Stimulated activated naive CD8-positive, alpha-beta T cell treated with anti-CD3 and anti-CD28 coated beads, Interleukin-15, Interleukin-2, amounts not matched to agents 100 ng/mL and 50 ng/mL, for 24 hours (primary cell): ENCODE measurements at regions not wholly inside any gene's neighbourhood (a gene's known extent, or its start where the extent isn't known, plus 50 kb on each side); places are given as distances from the start of the nearest gene placed in this dataset.

Experiments
- H3K27ac Mint-ChIP-seq: one replicate; pipeline ENCODE4 v1.8.0; 2021; ENCODE audit warnings: mild to moderate bottlenecking, mixed read lengths
- H3K27me3 Mint-ChIP-seq: one replicate; pipeline ENCODE4 v1.8.0; 2021; ENCODE audit warnings: mixed read lengths
- H3K36me3 Mint-ChIP-seq: one replicate; pipeline ENCODE4 v1.8.0; 2021; ENCODE audit warnings: low read depth, mixed read lengths
- H3K4me1 Mint-ChIP-seq: one replicate; pipeline ENCODE4 v1.8.0; 2021; ENCODE audit warnings: low read depth, mixed read lengths
- H3K4me3 Mint-ChIP-seq: one replicate; pipeline ENCODE4 v1.8.0; 2021; ENCODE audit warnings: mild to moderate bottlenecking, mixed read lengths
- H3K9me3 Mint-ChIP-seq: one replicate; pipeline ENCODE4 v1.8.0; 2021; ENCODE audit warnings: mixed read lengths

GRCh38 chr6:12426121-12426520 lies 136.0 kb downstream of the EDN1 start:
- Mint-ChIP-seq H3K4me3 (no peak overlapping the region), H3K27ac (no peak overlapping the region), H3K36me3 (no peaks in the 10 kb centered on the region), H3K27me3 (no peaks in the 10 kb centered on the region), H3K4me1 (no peaks in the 10 kb centered on the region), H3K9me3 (no peaks in the 10 kb centered on the region)

GRCh38 chr6:12431023-12431422 lies 140.9 kb downstream of the EDN1 start:
- no peaks in the 10 kb centered on the region for H3K27me3 Mint-ChIP-seq
- H3K36me3 Mint-ChIP-seq: no peaks in the 10 kb centered on the region
- H3K27ac Mint-ChIP-seq: no peak overlapping the region
- H3K9me3 Mint-ChIP-seq: peaks cover 4% of the 10 kb centered on the region
- H3K4me3 Mint-ChIP-seq: no peak overlapping the region
- H3K4me1 Mint-ChIP-seq: peaks cover under 1% of the 10 kb centered on the region

GRCh38 chr6:12436224-12436623 lies 146.1 kb downstream of the EDN1 start:
- H3K4me3 Mint-ChIP-seq: no peak overlapping the region
- peaks cover 20% of the 10 kb centered on the region for H3K27me3 Mint-ChIP-seq
- H3K36me3 Mint-ChIP-seq: no peaks in the 10 kb centered on the region
- H3K9me3 Mint-ChIP-seq: peaks cover 6% of the 10 kb centered on the region
- H3K27ac Mint-ChIP-seq: no peak overlapping the region
- peaks cover 3% of the 10 kb centered on the region for H3K4me1 Mint-ChIP-seq

DNA sequence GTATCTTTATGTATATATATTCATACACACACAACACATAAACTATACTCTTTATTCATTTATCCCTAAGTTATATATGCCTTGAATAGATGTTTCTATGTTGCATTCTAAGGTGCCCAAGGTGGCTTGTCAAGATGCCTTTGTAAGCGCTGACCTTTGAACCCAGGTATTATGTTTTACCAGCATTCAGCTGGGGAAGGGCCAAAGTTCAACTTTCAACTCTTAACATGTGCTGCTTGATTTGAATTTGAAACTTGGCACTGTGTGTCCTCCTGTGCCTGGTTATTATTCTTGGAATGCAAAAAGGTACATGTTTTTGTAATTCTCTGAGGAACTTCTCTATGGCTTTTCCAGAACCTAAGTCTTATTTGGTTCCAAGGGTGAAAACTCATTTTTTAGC lies 146.5 kb downstream of the EDN1 start:
- peaks cover 8% of the 10 kb centered on the region for H3K9me3 Mint-ChIP-seq
- peaks cover 20% of the 10 kb centered on the region for H3K27me3 Mint-ChIP-seq
- no peak overlapping the region for H3K4me3 Mint-ChIP-seq
- H3K36me3 Mint-ChIP-seq: no peaks in the 10 kb centered on the region
- H3K4me1 Mint-ChIP-seq: peaks cover 3% of the 10 kb centered on the region
- H3K27ac Mint-ChIP-seq: no peak overlapping the region

- Mint-ChIP-seq H3K27me3 (peaks cover 29% of the 10 kb centered on the region), H3K9me3 (peaks cover 4% of the 10 kb centered on the region), H3K4me1 (peaks cover 3% of the 10 kb centered on the region), H3K36me3 (no peaks in the 10 kb centered on the region), H3K27ac (no peak overlapping the region), H3K4me3 (no peak overlapping the region)
Measured at GRCh38 chr6:12439296-12439695, 149.1 kb downstream of the EDN1 start.

DNA sequence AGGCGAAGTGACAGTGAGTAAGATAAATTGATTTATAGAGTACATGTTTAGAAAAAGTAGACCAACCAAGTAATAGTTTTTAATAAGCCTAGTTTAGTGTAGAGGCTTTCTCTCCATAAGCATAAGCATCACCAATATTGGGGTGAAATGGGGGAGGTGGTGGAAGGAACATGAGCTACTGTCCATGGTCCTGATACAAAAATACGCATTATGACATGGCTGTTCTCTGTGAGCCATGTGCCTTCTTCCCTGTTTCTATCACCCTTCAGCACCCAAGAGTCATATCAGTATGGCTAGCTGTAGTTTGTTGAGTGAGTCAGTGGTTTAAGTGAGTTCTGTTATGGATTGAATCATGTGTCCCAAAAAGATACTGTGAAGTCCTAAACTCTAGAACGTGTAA lies 150.8 kb downstream of the EDN1 start:
- no peaks in the 10 kb centered on the region for H3K36me3 Mint-ChIP-seq
- H3K4me3 Mint-ChIP-seq: no peak overlapping the region
- peaks cover 33% of the 10 kb centered on the region for H3K27me3 Mint-ChIP-seq
- peaks cover 3% of the 10 kb centered on the region for H3K4me1 Mint-ChIP-seq
- no peak overlapping the region for H3K27ac Mint-ChIP-seq
- peaks cover 4% of the 10 kb centered on the region for H3K9me3 Mint-ChIP-seq

GRCh38 chr6:12442455-12442854 lies 152.3 kb downstream of the EDN1 start:
- Mint-ChIP-seq H3K27ac (no peak overlapping the region), H3K4me1 (no peaks in the 10 kb centered on the region), H3K4me3 (no peak overlapping the region), H3K9me3 (peaks cover 4% of the 10 kb centered on the region), H3K36me3 (no peaks in the 10 kb centered on the region), H3K27me3 (peaks cover 46% of the 10 kb centered on the region)

DNA sequence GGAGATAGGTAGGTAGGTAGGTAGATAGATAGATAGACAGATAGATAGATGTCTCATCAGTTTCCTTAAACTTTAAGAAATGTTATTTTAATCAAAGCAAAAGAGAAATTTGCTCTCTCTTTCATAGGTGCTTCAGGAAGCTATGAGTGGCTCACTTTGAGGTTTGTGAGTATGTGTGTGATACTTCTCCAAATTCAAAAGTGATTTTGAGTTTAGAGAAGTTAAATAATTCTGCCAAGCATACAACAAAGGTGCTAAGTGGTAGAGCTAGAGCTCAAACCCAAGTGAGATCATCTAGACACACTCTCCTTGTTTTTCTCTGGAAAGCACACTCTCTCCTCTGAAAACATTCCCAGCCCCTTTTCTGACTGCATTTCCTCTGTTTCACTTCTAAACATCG lies 156.2 kb downstream of the EDN1 start:
- H3K4me1 Mint-ChIP-seq: no peaks in the 10 kb centered on the region
- no peak overlapping the region for H3K4me3 Mint-ChIP-seq
- H3K9me3 Mint-ChIP-seq: peaks cover under 1% of the 10 kb centered on the region
- H3K27ac Mint-ChIP-seq: no peak overlapping the region
- H3K36me3 Mint-ChIP-seq: no peaks in the 10 kb centered on the region
- peaks cover 27% of the 10 kb centered on the region for H3K27me3 Mint-ChIP-seq

DNA sequence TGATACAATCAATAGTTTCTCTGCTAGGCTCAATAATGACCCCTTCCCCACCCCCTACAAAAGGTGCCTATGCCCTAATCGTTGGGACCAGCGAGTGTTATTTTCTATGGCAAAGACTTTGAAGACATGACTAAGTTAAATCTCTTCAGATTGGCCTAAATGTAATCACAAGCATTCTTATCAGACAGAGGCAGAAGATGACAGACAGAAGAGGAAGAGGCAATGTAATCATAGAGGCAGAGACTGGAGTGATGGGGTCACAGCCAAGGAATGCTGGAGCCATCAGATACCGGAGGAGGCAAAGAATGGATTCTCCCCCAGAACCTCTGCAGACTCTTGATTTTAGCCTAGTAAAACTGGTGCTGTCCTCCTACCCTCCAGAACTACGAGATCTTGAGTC lies 159.3 kb downstream of the EDN1 start:
- Mint-ChIP-seq H3K36me3 (no peaks in the 10 kb centered on the region), H3K4me1 (no peaks in the 10 kb centered on the region), H3K9me3 (peaks cover 13% of the 10 kb centered on the region), H3K4me3 (no peak overlapping the region), H3K27me3 (peaks cover 17% of the 10 kb centered on the region), H3K27ac (no peak overlapping the region)

- H3K36me3 Mint-ChIP-seq: no peaks in the 10 kb centered on the region
- peaks cover 18% of the 10 kb centered on the region for H3K9me3 Mint-ChIP-seq
Measured at GRCh38 chr6:12450467-12450866, 160.3 kb downstream of the EDN1 start.

DNA sequence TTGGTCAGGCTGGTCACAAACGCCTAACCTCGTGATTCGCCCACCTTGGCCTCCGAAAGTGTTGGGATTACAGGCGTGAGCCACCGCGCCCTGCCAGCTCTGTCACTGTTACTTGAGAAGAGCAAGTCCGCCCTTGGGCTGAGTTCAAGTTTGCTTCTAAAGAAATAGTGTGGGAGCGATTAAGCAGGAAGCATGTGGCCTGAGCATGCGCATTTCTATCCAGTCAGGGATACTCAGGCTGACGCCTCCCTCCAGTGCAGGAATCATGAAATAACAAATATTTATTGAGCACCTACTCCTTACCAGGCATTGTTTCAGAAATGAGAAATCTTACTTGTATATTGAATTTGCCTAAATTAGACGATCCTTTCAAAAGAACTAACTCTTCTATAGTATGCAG lies 166.2 kb downstream of the EDN1 start:
- H3K36me3 Mint-ChIP-seq: no peaks in the 10 kb centered on the region
- H3K27me3 Mint-ChIP-seq: peaks cover under 1% of the 10 kb centered on the region
- peaks cover 18% of the 10 kb centered on the region for H3K9me3 Mint-ChIP-seq
- H3K4me1 Mint-ChIP-seq: no peaks in the 10 kb centered on the region
- no peak overlapping the region for H3K27ac Mint-ChIP-seq
- H3K4me3 Mint-ChIP-seq: no peak overlapping the region

More at GRCh38 chr6:12450467-12450866, 160.3 kb downstream of the EDN1 start:
- H3K4me1 Mint-ChIP-seq: no peaks in the 10 kb centered on the region
- H3K27ac Mint-ChIP-seq: no peak overlapping the region
- H3K4me3 Mint-ChIP-seq: no peak overlapping the region
- peaks cover 13% of the 10 kb centered on the region for H3K27me3 Mint-ChIP-seq

DNA sequence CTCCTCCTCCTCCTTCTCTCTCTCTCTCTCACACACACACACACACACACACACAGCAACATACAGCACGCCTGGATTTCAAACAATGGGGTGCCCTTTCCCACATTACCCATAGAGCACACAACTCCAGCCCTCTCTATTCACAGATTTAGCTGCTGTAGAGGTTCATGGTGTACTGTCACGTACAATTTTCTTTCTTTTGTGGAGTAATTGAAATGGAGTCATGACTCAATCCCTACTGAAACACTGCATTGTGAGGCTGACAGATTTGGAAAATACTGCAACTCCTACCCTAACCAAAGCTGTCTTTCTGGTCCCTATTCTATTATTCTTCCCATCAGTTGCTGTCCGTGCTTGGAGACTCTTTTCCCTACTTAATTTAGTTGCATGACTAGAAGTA lies 166.9 kb downstream of the EDN1 start:
- no peak overlapping the region for H3K27ac Mint-ChIP-seq
- H3K4me3 Mint-ChIP-seq: no peak overlapping the region
- no peaks in the 10 kb centered on the region for H3K4me1 Mint-ChIP-seq
- peaks cover 4% of the 10 kb centered on the region for H3K27me3 Mint-ChIP-seq
- H3K9me3 Mint-ChIP-seq: peaks cover 18% of the 10 kb centered on the region
- no peaks in the 10 kb centered on the region for H3K36me3 Mint-ChIP-seq

- Mint-ChIP-seq H3K36me3 (no peaks in the 10 kb centered on the region), H3K4me3 (no peak overlapping the region), H3K27ac (no peak overlapping the region), H3K9me3 (peaks cover 12% of the 10 kb centered on the region), H3K4me1 (no peaks in the 10 kb centered on the region), H3K27me3 (peaks cover 4% of the 10 kb centered on the region)
Measured at GRCh38 chr6:12458558-12458957, 168.4 kb downstream of the EDN1 start.

- Mint-ChIP-seq H3K27ac (no peak overlapping the region), H3K4me1 (no peaks in the 10 kb centered on the region), H3K27me3 (peaks cover 7% of the 10 kb centered on the region), H3K9me3 (no peaks in the 10 kb centered on the region), H3K36me3 (no peaks in the 10 kb centered on the region), H3K4me3 (no peak overlapping the region)
Measured at GRCh38 chr6:12459945-12460661, 169.9 kb downstream of the EDN1 start.

DNA sequence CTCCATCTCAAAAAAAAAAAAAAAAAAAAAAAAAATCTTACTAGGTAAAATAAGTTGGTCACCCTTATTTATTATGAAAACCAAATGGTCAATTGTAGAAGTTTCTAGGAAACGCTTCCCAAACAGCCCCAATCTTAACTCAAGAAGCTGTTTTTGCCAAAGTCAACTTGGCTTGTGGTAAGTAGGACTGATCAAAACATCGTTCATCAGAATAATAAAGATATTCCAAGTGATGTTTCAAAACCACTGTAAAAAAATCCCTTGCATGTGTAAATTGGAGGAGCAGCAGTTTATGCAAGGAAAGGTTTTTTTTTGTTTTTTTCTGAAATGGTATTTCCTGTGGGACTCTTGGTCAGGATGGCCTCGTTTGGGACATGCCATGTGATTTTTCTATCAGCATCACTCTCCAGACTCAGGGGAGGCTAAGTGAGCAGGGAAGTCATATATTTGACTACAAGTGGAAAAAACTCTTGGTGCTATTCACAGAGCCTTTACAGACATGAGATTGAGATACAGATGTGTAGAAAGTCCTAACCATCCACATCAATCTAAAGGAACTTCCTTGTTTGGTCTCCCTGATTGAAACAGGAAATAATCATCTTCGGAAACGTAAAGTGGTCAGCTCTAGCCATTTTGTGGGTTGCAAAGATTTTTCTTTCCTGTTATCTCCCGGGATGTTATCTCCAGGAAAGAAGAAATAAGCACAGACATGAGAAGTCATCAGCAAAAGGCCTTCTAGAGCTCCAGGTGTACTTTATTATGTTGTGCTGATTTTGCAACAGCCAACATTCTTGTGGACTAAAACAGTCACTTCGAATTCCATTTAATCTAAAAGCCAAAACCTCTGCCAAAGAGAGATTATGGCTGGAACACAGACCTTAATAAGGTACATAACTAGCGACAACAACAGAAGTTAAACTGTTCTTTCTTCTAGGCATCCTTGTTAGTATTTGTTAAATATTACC lies 177.8 kb downstream of the EDN1 start:
- no peak overlapping the region for H3K4me3 Mint-ChIP-seq
- H3K27me3 Mint-ChIP-seq: peaks cover 7% of the 10 kb centered on the region
- H3K27ac Mint-ChIP-seq: no peak overlapping the region
- no peaks in the 10 kb centered on the region for H3K4me1 Mint-ChIP-seq
- no peaks in the 10 kb centered on the region for H3K36me3 Mint-ChIP-seq
- no peaks in the 10 kb centered on the region for H3K9me3 Mint-ChIP-seq
